OCI-LY7 (cell line): ENCODE measurements at regions not wholly inside any gene's neighbourhood (a gene's known extent, or its start where the extent isn't known, plus 50 kb on each side); places are given as distances from the start of the nearest gene placed in this dataset.

Experiments used
- BruUV-seq: library from RNA; stranded (reverse); fragments of 400-500 nt; replicated peaks from 2 replicates; lab custom pipeline; 2021; lab: Mats Ljungman, UMichigan
- CTCF ChIA-PET: fragments of 300-600 bp; sonication (Branson Sonifier 250); formaldehyde crosslinking; loops from one replicate; lab custom pipeline; 2022; ENCODE audit warnings: antibody characterized with exemption; ENCODE audit not compliant: unreplicated experiment; lab: Charles Lee
- POLR2A ChIA-PET: fragments of 300-600 bp; sonication (Branson Sonifier 250); formaldehyde crosslinking; loops from one replicate; lab custom pipeline; 2022; ENCODE audit warnings: antibody characterized with exemption; lab: Charles Lee
- DNase-seq: peaks from one replicate; pipeline ENCODE4 v3.0.0-alpha.2; 2015; ENCODE audit warnings: low spot score
- H2AFZ ChIP-seq: fragments of 200-600 bp; sonication (generic), shearing (Covaris generic); 2 replicates; pipeline ENCODE4 v1.6.1; 2014; ENCODE audit warnings: mild to moderate bottlenecking, antibody characterized with exemption, low read length, moderate library complexity
- H3K27ac ChIP-seq: fragments of 200-600 bp; sonication (generic); 2 replicates; pipeline ENCODE4 v1.5.1; 2014; ENCODE audit warnings: mixed run types, low read depth, mild to moderate bottlenecking, moderate library complexity, low read length, inconsistent platforms; ENCODE audit not compliant: poor library complexity, severe bottlenecking
- H3K36me3 ChIP-seq: fragments of 200-600 bp; sonication (generic); 2 replicates; pipeline ENCODE4 v1.6.1; 2014; ENCODE audit warnings: mild to moderate bottlenecking, antibody characterized with exemption, low read length, moderate library complexity, mixed read lengths; ENCODE audit not compliant: insufficient read depth
- H3K4me1 ChIP-seq: fragments of 200-600 bp; sonication (generic); 2 replicates; pipeline ENCODE4 v1.5.1; 2014; ENCODE audit warnings: mild to moderate bottlenecking, low read length; ENCODE audit not compliant: insufficient read depth, poor library complexity, severe bottlenecking
- H3K4me2 ChIP-seq: fragments of 200-600 bp; sonication (generic); 2 replicates; pipeline ENCODE4 v1.6.1; 2014; ENCODE audit warnings: mild to moderate bottlenecking, low read length
- H3K4me3 ChIP-seq: fragments of 200-600 bp; sonication (generic); 2 replicates; pipeline ENCODE4 v1.5.1; 2014; ENCODE audit warnings: mild to moderate bottlenecking, low read depth, low read length; ENCODE audit not compliant: poor library complexity, severe bottlenecking
- H3K79me2 ChIP-seq: fragments of 200-600 bp; sonication (generic); 2 replicates; pipeline ENCODE4 v1.6.1; 2016; ENCODE audit warnings: low read depth, mild to moderate bottlenecking, low read length, moderate library complexity, mixed read lengths; ENCODE audit not compliant: insufficient read depth
- H3K9me2 ChIP-seq: fragments of 200-600 bp; sonication (generic); 2 replicates; pipeline ENCODE4 v1.6.1; 2016; ENCODE audit warnings: mild to moderate bottlenecking, low read length, mixed read lengths; ENCODE audit not compliant: insufficient read depth
- H3K9me3 ChIP-seq: fragments of 200-600 bp; sonication (generic); 2 replicates; pipeline ENCODE4 v1.6.1; 2014; ENCODE audit warnings: mild to moderate bottlenecking, mixed run types, low read length, mixed read lengths
- H4K20me1 ChIP-seq: fragments of 200-600 bp; sonication (generic); 2 replicates; pipeline ENCODE4 v1.6.1; 2014; ENCODE audit warnings: mild to moderate bottlenecking, antibody characterized with exemption, low read length, moderate library complexity, mixed read lengths; ENCODE audit not compliant: insufficient read depth
- EZH2phosphoT487 ChIP-seq: fragments of 200-600 bp; sonication (generic); IDR thresholded peaks from 2 replicates; pipeline ENCODE4 v1.6.1; 2018; ENCODE audit warnings: low read depth, borderline replicate concordance, mild to moderate bottlenecking, mixed run types, antibody characterized with exemption, low read length, moderate library complexity, mixed read lengths
- intact Hi-C: fragments of 100-400 bp; cut with micrococcal nuclease; formaldehyde crosslinking; loops from one replicate; pipeline ENCODE4 v1.10.0; 2022; ENCODE audit not compliant: unreplicated experiment
- TF ChIP-seq, protein P1 (sequence below): fragments of 200-600 bp; sonication (generic); conservative IDR thresholded peaks from 2 replicates; pipeline ENCODE4 v1.5.1; 2014; ENCODE audit warnings: mild to moderate bottlenecking, antibody characterized with exemption, low read length, moderate library complexity, mixed read lengths

- DNase-seq, result no peak
- ChIA-PET POLR2A (interaction anchor here (0.7 kb wide), 1 partner anchor 11 kb away, joined by 3 read pairs; no protein-coding TSS in a partner anchor), CTCF (no interaction called here)
- TF ChIP-seq, protein P1, sequence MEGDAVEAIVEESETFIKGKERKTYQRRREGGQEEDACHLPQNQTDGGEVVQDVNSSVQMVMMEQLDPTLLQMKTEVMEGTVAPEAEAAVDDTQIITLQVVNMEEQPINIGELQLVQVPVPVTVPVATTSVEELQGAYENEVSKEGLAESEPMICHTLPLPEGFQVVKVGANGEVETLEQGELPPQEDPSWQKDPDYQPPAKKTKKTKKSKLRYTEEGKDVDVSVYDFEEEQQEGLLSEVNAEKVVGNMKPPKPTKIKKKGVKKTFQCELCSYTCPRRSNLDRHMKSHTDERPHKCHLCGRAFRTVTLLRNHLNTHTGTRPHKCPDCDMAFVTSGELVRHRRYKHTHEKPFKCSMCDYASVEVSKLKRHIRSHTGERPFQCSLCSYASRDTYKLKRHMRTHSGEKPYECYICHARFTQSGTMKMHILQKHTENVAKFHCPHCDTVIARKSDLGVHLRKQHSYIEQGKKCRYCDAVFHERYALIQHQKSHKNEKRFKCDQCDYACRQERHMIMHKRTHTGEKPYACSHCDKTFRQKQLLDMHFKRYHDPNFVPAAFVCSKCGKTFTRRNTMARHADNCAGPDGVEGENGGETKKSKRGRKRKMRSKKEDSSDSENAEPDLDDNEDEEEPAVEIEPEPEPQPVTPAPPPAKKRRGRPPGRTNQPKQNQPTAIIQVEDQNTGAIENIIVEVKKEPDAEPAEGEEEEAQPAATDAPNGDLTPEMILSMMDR, result no peak
- TF ChIP-seq EZH2phosphoT487, result no peak
- Histone ChIP-seq H3K9me3 (no peaks in the 10 kb centered on the region), H3K27ac (no peak overlapping the region), H3K79me2 (no peaks in the 10 kb centered on the region), H3K9me2 (no peaks in the 10 kb centered on the region), H3K4me2 (no peak overlapping the region), H3K36me3 (no peaks in the 10 kb centered on the region), H3K4me3 (no peak overlapping the region), H4K20me1 (no peaks in the 10 kb centered on the region), H2AFZ (no peak overlapping the region), H3K4me1 (no peaks in the 10 kb centered on the region)
- BruUV-seq, result no TSS peak
- intact Hi-C loops, result no loop called here
These were observed 77.2 kb downstream of the NEUROD6 start for GRCh38 chr7:31263338-31263737.

DNA sequence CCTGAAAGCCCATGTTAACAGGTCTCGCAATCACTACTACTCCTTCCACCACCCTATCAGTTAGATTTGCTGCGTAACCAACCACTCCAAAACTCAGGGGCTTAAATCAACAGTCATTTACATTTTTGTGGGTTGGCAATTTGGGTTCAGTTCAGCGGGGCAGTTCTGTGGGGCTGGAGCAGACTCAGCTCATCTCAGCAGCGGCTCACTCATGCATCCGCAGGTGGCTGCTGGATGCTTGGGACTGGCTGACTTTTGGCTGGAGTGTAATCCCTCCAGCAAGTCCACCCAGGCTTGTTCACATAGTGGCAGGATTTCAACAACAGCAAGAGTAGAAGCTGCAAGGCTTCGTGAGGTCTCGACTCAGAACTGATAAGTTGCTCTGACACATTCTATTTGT, 79.2 kb downstream of the NEUROD6 start:
- ChIA-PET CTCF (no interaction called here), POLR2A (no interaction called here)
- Histone ChIP-seq H3K36me3 (no peaks in the 10 kb centered on the region), H3K9me2 (no peaks in the 10 kb centered on the region), H3K9me3 (no peaks in the 10 kb centered on the region), H3K4me1 (no peaks in the 10 kb centered on the region), H3K79me2 (no peaks in the 10 kb centered on the region), H4K20me1 (no peaks in the 10 kb centered on the region), H3K4me3 (no peak overlapping the region), H3K27ac (no peak overlapping the region), H3K4me2 (no peak overlapping the region), H2AFZ (no peak overlapping the region)
- BruUV-seq, result no TSS peak
- intact Hi-C loops, result no loop called here
- no peak for TF ChIP-seq EZH2phosphoT487
- TF ChIP-seq, protein P1, result no peak
- DNase-seq, result no peak

- no peaks in the 10 kb centered on the region for H3K9me3 ChIP-seq
- no peaks in the 10 kb centered on the region for H3K79me2 ChIP-seq
- no peak overlapping the region for H2AFZ ChIP-seq
- TF ChIP-seq, protein P1, result no peak
- no peak for TF ChIP-seq EZH2phosphoT487
- no peak overlapping the region for H3K27ac ChIP-seq
- no peaks in the 10 kb centered on the region for H3K36me3 ChIP-seq
- no peaks in the 10 kb centered on the region for H3K9me2 ChIP-seq
- H3K4me1 ChIP-seq, result no peaks in the 10 kb centered on the region
- ChIA-PET POLR2A (no interaction called here), CTCF (no interaction called here)
- DNase-seq, result no peak
- no peak overlapping the region for H3K4me3 ChIP-seq
- no peak overlapping the region for H3K4me2 ChIP-seq
- no peaks in the 10 kb centered on the region for H4K20me1 ChIP-seq
- intact Hi-C loops, result no loop called here
- BruUV-seq, result no TSS peak
These were observed 79.7 kb downstream of the NEUROD6 start for GRCh38 chr7:31260851-31261250.
